Tibial nerve (tissue), 4 donors: ENCODE measurements at regions not wholly inside any gene's neighbourhood (a gene's known extent, or its start where the extent isn't known, plus 50 kb on each side); places are given as distances from the start of the nearest gene placed in this dataset.

ENCODE experiments used
- DNase-seq, 2 donors: peaks; one replicate each; pipeline ENCODE4 v3.0.0-alpha.2; 2019; ENCODE audit warnings: low spot score in 2 of 2
- H3K27ac ChIP-seq, 4 donors: fragments of 200-600 bp; sonication (generic) in 3 of 4; one replicate each; pipeline ENCODE4 v1.5.1; 2017 to 2019; ENCODE audit warnings: mild to moderate bottlenecking in 1 of 4
- H3K27me3 ChIP-seq, 2 donors: fragments of 200-600 bp; sonication (generic) in 1 of 2; one replicate each; pipeline versions ENCODE4 v1.5.1 to v1.6.0; 2017 to 2019
- H3K36me3 ChIP-seq, 3 donors: fragments of 200-600 bp; sonication (generic); one replicate each; pipeline ENCODE4 v1.5.1; 2018 to 2019
- H3K4me1 ChIP-seq, 4 donors: fragments of 200-600 bp; sonication (generic) in 3 of 4; one replicate each; pipeline ENCODE4 v1.5.1; 2017 to 2019
- H3K4me3 ChIP-seq, 4 donors: fragments of 200-600 bp; sonication (generic) in 3 of 4; one replicate each; pipeline ENCODE4 v1.5.1; 2017 to 2019; ENCODE audit warnings: mild to moderate bottlenecking in 1 of 4, moderate library complexity in 1 of 4
- H3K9me3 ChIP-seq, 4 donors: fragments of 200-600 bp; sonication (generic) in 3 of 4; one replicate each; pipeline ENCODE4 v1.5.1; 2017 to 2019
- CTCF ChIP-seq, 5 experiments: fragments of 200-600 bp in 3 of 5; fragments of 450-650 bp in 2 of 5; sonication (generic) in 3 of 5; IDR thresholded peaks; one replicate each; pipeline ENCODE4 v1.5.1; 2016 to 2019; ENCODE audit warnings: antibody characterized with exemption in 5 of 5, mild to moderate bottlenecking in 3 of 5, moderate library complexity in 2 of 5
- EP300 ChIP-seq, 2 donors: sonication (generic); formaldehyde crosslinking; IDR thresholded peaks; one replicate each; pipeline ENCODE4 v1.6.1; 2017; ENCODE audit warnings: antibody characterized with exemption in 2 of 2, mild to moderate bottlenecking in 1 of 2
- POLR2A ChIP-seq, 2 donors: fragments of 450-650 bp; IDR thresholded peaks; one replicate each; pipeline ENCODE4 v1.6.1; 2017; ENCODE audit warnings: antibody characterized with exemption in 2 of 2, mild to moderate bottlenecking in 2 of 2, moderate library complexity in 2 of 2
- WGBS, 2 donors: methylation state at CpG; one replicate each; pipeline ENCODE4 v1.1.5; 2018; 5-methylcytosine and 5-hydroxymethylcytosine counted together

- peaks cover 0 to 8% (median 0%) of the 10 kb centered on the region in 4 donors for H3K4me1 ChIP-seq
- H3K27ac ChIP-seq: no peak overlapping the region
- no peaks in the 10 kb centered on the region for H3K27me3 ChIP-seq
- DNase-seq: no peak
- H3K4me3 ChIP-seq: no peak overlapping the region
- H3K36me3 ChIP-seq: no peaks in the 10 kb centered on the region
- WGBS, 2 donors: 60 to 75% methylated on average over 2 of the region's 2 CpGs
- TF ChIP-seq EP300 (IDR thresholded peaks at IDR 0.05) (no peak), POLR2A (IDR thresholded peaks at IDR 0.05) (no peak), CTCF (IDR thresholded peaks at IDR 0.05) (no peak)
- H3K9me3 ChIP-seq: no peaks in the 10 kb centered on the region
Measured at GRCh38 chr13:105608104-105608503, 927.4 kb downstream of the EFNB2 start.

- Histone ChIP-seq H3K27ac (no peak overlapping the region), H3K9me3 (no peaks in the 10 kb centered on the region), H3K4me3 (no peak overlapping the region), H3K36me3 (no peaks in the 10 kb centered on the region), H3K27me3 (no peaks in the 10 kb centered on the region), H3K4me1 (peaks cover 0 to 8% (median 0%) of the 10 kb centered on the region in 4 donors)
- DNase-seq: no peak
- 73 to 84% methylated on average over 2 of the region's 2 CpGs for WGBS, 2 donors
- TF ChIP-seq POLR2A (IDR thresholded peaks at IDR 0.05): no peak
- no peak for TF ChIP-seq CTCF (IDR thresholded peaks at IDR 0.05)
- TF ChIP-seq EP300 (IDR thresholded peaks at IDR 0.05): no peak
Measured at GRCh38 chr13:105607426-105607825, 928.0 kb downstream of the EFNB2 start.

- Histone ChIP-seq H3K4me3 (no peak overlapping the region), H3K9me3 (no peaks in the 10 kb centered on the region), H3K27ac (no peak overlapping the region), H3K27me3 (no peaks in the 10 kb centered on the region), H3K4me1 (peaks cover 0 to 7% (median 0%) of the 10 kb centered on the region in 4 donors), H3K36me3 (no peaks in the 10 kb centered on the region)
- no peak for TF ChIP-seq CTCF (IDR thresholded peaks at IDR 0.05)
- no peak for TF ChIP-seq POLR2A (IDR thresholded peaks at IDR 0.05)
- WGBS, 2 donors: 41 to 46% methylated on average over 2 of the region's 2 CpGs
- DNase-seq: no peak
Measured at GRCh38 chr13:105607016-105607415, 928.4 kb downstream of the EFNB2 start.

GRCh38 chr13:105602956-105603670 lies 932.3 kb downstream of the EFNB2 start:
- Histone ChIP-seq H3K36me3 (no peaks in the 10 kb centered on the region), H3K4me3 (no peak overlapping the region), H3K9me3 (no peaks in the 10 kb centered on the region), H3K27me3 (no peaks in the 10 kb centered on the region), H3K27ac (no peak overlapping the region), H3K4me1 (peaks cover 0 to 14% (median 3%) of the 10 kb centered on the region in 4 donors)
- WGBS, 2 donors: 81 to 83% methylated on average over 8 of the region's 8 CpGs
- DNase-seq: no peak
- TF ChIP-seq CTCF (IDR thresholded peaks at IDR 0.05): no peak
- TF ChIP-seq EP300 (IDR thresholded peaks at IDR 0.05): no peak
- no peak for TF ChIP-seq POLR2A (IDR thresholded peaks at IDR 0.05)

GRCh38 chr13:105599477-105600037 lies 935.9 kb downstream of the EFNB2 start:
- WGBS, 2 donors: 73% methylated on average over 6 of the region's 6 CpGs

More at GRCh38 chr13:105599477-105600037, 935.9 kb downstream of the EFNB2 start:
- H3K36me3 ChIP-seq: no peaks in the 10 kb centered on the region
- H3K4me1 ChIP-seq: peaks cover 0 to 17% (median 3%) of the 10 kb centered on the region in 4 donors
- DNase-seq: no peak
- H3K9me3 ChIP-seq: no peaks in the 10 kb centered on the region
- H3K27me3 ChIP-seq: no peaks in the 10 kb centered on the region
- H3K27ac ChIP-seq: peak overlapping the region in 1 of 4 donors; percentile 79
- TF ChIP-seq CTCF (IDR thresholded peaks at IDR 0.05) (no peak), POLR2A (IDR thresholded peaks at IDR 0.05) (no peak), EP300 (IDR thresholded peaks at IDR 0.05) (no peak)
- H3K4me3 ChIP-seq: no peak overlapping the region
